H9 (cell line): ENCODE measurements at regions not wholly inside any gene's neighbourhood (a gene's known extent, or its start where the extent isn't known, plus 50 kb on each side); places are given as distances from the start of the nearest gene placed in this dataset.

Experiments
- DNase-seq: peaks from one replicate; pipeline ENCODE4 v3.0.0-alpha.2; 2017
- H2AFZ ChIP-seq: one replicate; pipeline ENCODE4 v1.6.1; 2013; ENCODE audit warnings: mild to moderate bottlenecking, low read length, control low read depth, moderate library complexity
- H2AK5ac ChIP-seq: 2 replicates; pipeline ENCODE4 v1.6.1; 2013; ENCODE audit warnings: low read length, control low read depth, mixed read lengths; ENCODE audit not compliant: insufficient read length
- H2BK120ac ChIP-seq: one replicate; pipeline ENCODE4 v1.6.1; 2013; ENCODE audit warnings: low read depth, mild to moderate bottlenecking, low read length, control low read depth, inconsistent platforms; ENCODE audit not compliant: poor library complexity, severe bottlenecking
- H2BK12ac ChIP-seq: 2 replicates; pipeline ENCODE4 v1.6.1; 2013; ENCODE audit warnings: low read length, control low read depth, mixed read lengths, low read depth; ENCODE audit not compliant: insufficient read length
- H2BK15ac ChIP-seq: 2 replicates; pipeline ENCODE4 v1.6.1; 2013; ENCODE audit warnings: low read depth, low read length, control low read depth
- H2BK20ac ChIP-seq: one replicate; pipeline ENCODE4 v1.6.1; 2013; ENCODE audit warnings: low read depth, mild to moderate bottlenecking, low read length, control low read depth, inconsistent platforms; ENCODE audit not compliant: poor library complexity, severe bottlenecking
- H2BK5ac ChIP-seq: 2 replicates; pipeline ENCODE4 v1.6.1; 2013; ENCODE audit warnings: low read length, control low read depth, mixed read lengths; ENCODE audit not compliant: insufficient read length
- H3K14ac ChIP-seq: 2 replicates; pipeline ENCODE4 v1.6.1; 2013; ENCODE audit warnings: low read length, control low read depth; ENCODE audit not compliant: insufficient read depth
- H3K18ac ChIP-seq: 2 replicates; pipeline ENCODE4 v1.6.1; 2013; ENCODE audit warnings: low read depth, mild to moderate bottlenecking, mixed read lengths, low read length, control low read depth; ENCODE audit not compliant: insufficient read length
- H3K23ac ChIP-seq: 2 replicates; pipeline ENCODE4 v1.6.1; 2013; ENCODE audit warnings: low read length, control low read depth, mixed read lengths, low read depth; ENCODE audit not compliant: insufficient read length
- H3K23me2 ChIP-seq: 2 replicates; pipeline ENCODE4 v1.6.1; 2013; ENCODE audit warnings: low read depth, mild to moderate bottlenecking, mixed read lengths, low read length, control low read depth; ENCODE audit not compliant: insufficient read length, poor library complexity, severe bottlenecking
- H3K27ac ChIP-seq: 2 replicates; pipeline ENCODE4 v1.5.1; 2013; ENCODE audit warnings: low read length, control low read depth, mixed read lengths, low read depth; ENCODE audit not compliant: insufficient read length
- H3K27me3 ChIP-seq: 2 replicates; pipeline ENCODE4 v1.6.1; 2013; ENCODE audit warnings: low read length, control low read depth, inconsistent platforms; ENCODE audit not compliant: insufficient read depth
- H3K4ac ChIP-seq: 2 replicates; pipeline ENCODE4 v1.6.1; 2013; ENCODE audit warnings: low read depth, mild to moderate bottlenecking, control low read depth, inconsistent platforms, low read length, moderate library complexity
- H3K4me1 ChIP-seq: 2 replicates; pipeline ENCODE4 v1.6.1; 2013; ENCODE audit warnings: low read length, control low read depth, inconsistent platforms; ENCODE audit not compliant: insufficient read depth
- H3K4me2 ChIP-seq: 2 replicates; pipeline ENCODE4 v1.6.1; 2013; ENCODE audit warnings: low read length, control low read depth, mixed read lengths; ENCODE audit not compliant: insufficient read length, insufficient read depth
- H3K56ac ChIP-seq: 2 replicates; pipeline ENCODE4 v1.6.1; 2013; ENCODE audit warnings: low read depth, mild to moderate bottlenecking, mixed read lengths, low read length, control low read depth; ENCODE audit not compliant: insufficient read length
- H3K79me1 ChIP-seq: 2 replicates; pipeline ENCODE4 v1.6.1; 2013; ENCODE audit warnings: low read depth, mild to moderate bottlenecking, moderate library complexity, low read length, control low read depth, inconsistent platforms; ENCODE audit not compliant: insufficient read depth, poor library complexity, severe bottlenecking
- H3K79me2 ChIP-seq: 2 replicates; pipeline ENCODE4 v1.6.1; 2013; ENCODE audit warnings: low read length, control low read depth, inconsistent platforms; ENCODE audit not compliant: insufficient read depth
- H3K9ac ChIP-seq: 2 replicates; pipeline ENCODE4 v1.6.1; 2013; ENCODE audit warnings: low read length, control low read depth, mixed read lengths; ENCODE audit not compliant: insufficient read length; ENCODE audit errors: extremely low read depth
- H3K9me3 ChIP-seq: one replicate; pipeline ENCODE4 v1.6.1; 2013; ENCODE audit warnings: low read depth, low read length, inconsistent platforms; ENCODE audit not compliant: control insufficient read depth
- H3T11ph ChIP-seq: one replicate; pipeline ENCODE4 v1.6.1; 2013; ENCODE audit warnings: mild to moderate bottlenecking, low read length, control low read depth, inconsistent platforms
- H4K20me1 ChIP-seq: one replicate; pipeline ENCODE4 v1.6.1; 2013; ENCODE audit not compliant: control insufficient read depth, insufficient read length, insufficient read depth
- H4K5ac ChIP-seq: 2 replicates; pipeline ENCODE4 v1.6.1; 2013; ENCODE audit warnings: low read depth, mild to moderate bottlenecking, mixed read lengths, low read length, control low read depth; ENCODE audit not compliant: insufficient read length
- H4K8ac ChIP-seq: replicated peaks from 2 replicates; pipeline ENCODE4 v1.6.1; 2013; ENCODE audit warnings: low read length, control low read depth, mixed read lengths, low read depth; ENCODE audit not compliant: insufficient read length
- H4K91ac ChIP-seq: 2 replicates; pipeline ENCODE4 v1.6.1; 2013; ENCODE audit warnings: low read depth, mild to moderate bottlenecking, moderate library complexity, mixed read lengths, low read length, control low read depth; ENCODE audit not compliant: insufficient read length
- H3K27ac Mint-ChIP-seq, 3 experiments: 2 replicates in 2 of 3; 3 replicates in 1 of 3; pipeline ENCODE4 v1.8.0; 2020 to 2021; ENCODE audit warnings: mixed read lengths in 3 of 3, mild to moderate bottlenecking in 1 of 3, moderate library complexity in 1 of 3
- H3K27me3 Mint-ChIP-seq: 2 replicates; pipeline ENCODE4 v1.8.0; 2021; ENCODE audit warnings: low read depth, mild to moderate bottlenecking, moderate library complexity, mixed read lengths
- H3K36me3 Mint-ChIP-seq, 3 experiments: 2 replicates in 2 of 3; 3 replicates in 1 of 3; pipeline ENCODE4 v1.8.0; 2020 to 2021; ENCODE audit warnings: low read depth in 3 of 3, mixed read lengths in 3 of 3; ENCODE audit not compliant: insufficient read depth in 1 of 3
- H3K4me1 Mint-ChIP-seq, 2 experiments: 2 replicates each; pipeline ENCODE4 v1.8.0; 2020; ENCODE audit warnings: mixed read lengths in 2 of 2
- H3K4me3 Mint-ChIP-seq, 2 experiments: 2 replicates in 1 of 2; 3 replicates in 1 of 2; pipeline ENCODE4 v1.8.0; 2020 to 2021; ENCODE audit warnings: mild to moderate bottlenecking in 2 of 2, mixed read lengths in 2 of 2, moderate library complexity in 1 of 2
- H3K9me3 Mint-ChIP-seq, 2 experiments: 2 replicates in 1 of 2; 3 replicates in 1 of 2; pipeline ENCODE4 v1.8.0; 2020; ENCODE audit warnings: mild to moderate bottlenecking in 2 of 2, mixed read lengths in 2 of 2, moderate library complexity in 1 of 2
- CTCF ChIP-seq: fragments of 200-600 bp; sonication (generic); conservative IDR thresholded peaks from 3 replicates; pipeline ENCODE4 v1.8.0; 2021; ENCODE audit warnings: antibody characterized with exemption, mild to moderate bottlenecking
- WGBS: extraction: QIAGEN DNeasy Blood & Tissue Kit; methylation state at CpG from one replicate; pipeline ENCODE4 v1.1.7; 2013; ENCODE audit warnings: missing lambda C conversion rate, low lambda C conversion rate, mixed read lengths; ENCODE audit not compliant: insufficient read length; ENCODE audit errors: extremely low coverage; 5-methylcytosine and 5-hydroxymethylcytosine counted together

GRCh38 chr1:168920456-168921094 lies 185.9 kb upstream of the ATP1B1 start:
- Histone ChIP-seq H3K4ac (no peak overlapping the region), H3K56ac (no peak overlapping the region), H3K4me1 (no peaks in the 10 kb centered on the region; the same call in 1 of the 2 replicates), H3K27ac (no peak overlapping the region), H3K79me2 (no peaks in the 10 kb centered on the region), H3T11ph (no peak overlapping the region), H3K23ac (no peak overlapping the region), H3K4me2 (no peak overlapping the region), H3K9me3 (no peaks in the 10 kb centered on the region), H4K5ac (no peak overlapping the region), H3K9ac (no peak overlapping the region), H2AFZ (no peak overlapping the region), H2BK120ac (no peak overlapping the region), H3K27me3 (no peaks in the 10 kb centered on the region), H2BK15ac (no peak overlapping the region), H4K20me1 (no peaks in the 10 kb centered on the region), H4K91ac (no peak overlapping the region), H3K79me1 (no peaks in the 10 kb centered on the region), H2BK20ac (no peak overlapping the region), H3K23me2 (no peaks in the 10 kb centered on the region), H2BK12ac (no peak overlapping the region), H2BK5ac (no peak overlapping the region), H3K18ac (peak overlapping the region; percentile 46), H2AK5ac (no peak overlapping the region), H4K8ac (no peak overlapping the region), H3K14ac (no peak overlapping the region)
- DNase-seq: no peak
- no peaks in the 10 kb centered on the region for H3K27me3 Mint-ChIP-seq
- H3K4me3 Mint-ChIP-seq: no peak overlapping the region
- no peak for TF ChIP-seq CTCF
- WGBS: no CpG with 5 or more reads among the region's 6 CpGs
- H3K27ac Mint-ChIP-seq: no peak overlapping the region
- H3K36me3 Mint-ChIP-seq: no peaks in the 10 kb centered on the region; a peak in 1 of 7 replicates
- H3K4me1 Mint-ChIP-seq: peaks cover 34 to 38% of the 10 kb centered on the region in 2 experiments
- no peaks in the 10 kb centered on the region; a peak in 1 of 5 replicates for H3K9me3 Mint-ChIP-seq
